HG03108 (cell line): ENCODE measurements at regions not wholly inside any gene's neighbourhood (a gene's known extent, or its start where the extent isn't known, plus 50 kb on each side); places are given as distances from the start of the nearest gene placed in this dataset.

ENCODE experiments used
- ATAC-seq: cut with Tn5 transposase; IDR thresholded peaks from one replicate; pipeline ENCODE4 v1.9.1; 2021; ENCODE audit warnings: moderate library complexity; ENCODE audit not compliant: unreplicated experiment

- ATAC-seq, result no peak
Observed at GRCh38 chr10:60572511-60573194, 183.0 kb upstream of the ANK3 start.

- ATAC-seq, result no peak
Observed at GRCh38 chr10:60570896-60571295, 181.2 kb upstream of the ANK3 start.

GRCh38 chr10:60570272-60570865, 180.7 kb upstream of the ANK3 start:
- no peak for ATAC-seq

- no peak for ATAC-seq
Observed at GRCh38 chr10:60569681-60570080, 180.0 kb upstream of the ANK3 start.

GRCh38 chr10:60566096-60566495, 176.4 kb upstream of the ANK3 start:
- no peak for ATAC-seq

- no peak for ATAC-seq
Observed at GRCh38 chr10:60565492-60565891, 175.8 kb upstream of the ANK3 start.

GRCh38 chr10:60564475-60564874, 174.8 kb upstream of the ANK3 start:
- no peak for ATAC-seq

GRCh38 chr10:60560451-60560850, 170.8 kb upstream of the ANK3 start:
- ATAC-seq, result no peak

- no peak for ATAC-seq
Observed at GRCh38 chr10:60555700-60556099, 166.0 kb upstream of the ANK3 start.

- no peak for ATAC-seq
Observed at GRCh38 chr10:60549686-60550085, 160.0 kb upstream of the ANK3 start.

GRCh38 chr10:60542657-60543056, 153.0 kb upstream of the ANK3 start:
- no peak for ATAC-seq

- no peak for ATAC-seq
Observed at GRCh38 chr10:60541451-60541850, 151.8 kb upstream of the ANK3 start.

GRCh38 chr10:60537697-60538096, 148.0 kb upstream of the ANK3 start:
- no peak for ATAC-seq

GRCh38 chr10:60536529-60537114, 146.9 kb upstream of the ANK3 start:
- no peak for ATAC-seq

- no peak for ATAC-seq
Observed at GRCh38 chr10:60535427-60535826, 145.8 kb upstream of the ANK3 start.

GRCh38 chr10:60534761-60535389, 145.2 kb upstream of the ANK3 start:
- ATAC-seq, result no peak

GRCh38 chr10:60532696-60533468, 143.2 kb upstream of the ANK3 start:
- no peak for ATAC-seq

- ATAC-seq, result no peak
Observed at GRCh38 chr10:60531006-60531405, 141.3 kb upstream of the ANK3 start.

- no peak for ATAC-seq
Observed at GRCh38 chr10:60527676-60528075, 138.0 kb upstream of the ANK3 start.

- ATAC-seq, result no peak
Observed at GRCh38 chr10:60525716-60526585, 136.3 kb upstream of the ANK3 start.
